SK-N-SH treated with all-trans-retinoic acid at 6 μM for 48 hours (cell line): ENCODE measurements at regions not wholly inside any gene's neighbourhood (a gene's known extent, or its start where the extent isn't known, plus 50 kb on each side); places are given as distances from the start of the nearest gene placed in this dataset.

Experiments
- ARNTL ChIP-seq: fragments of 450-650 bp; formaldehyde crosslinking; IDR thresholded peaks from 2 replicates; pipeline ENCODE4 v1.5.0; 2020; ENCODE audit warnings: low read depth, mild to moderate bottlenecking, moderate library complexity, borderline replicate concordance
- BACH2 ChIP-seq: fragments of 250-450 bp; sonication (Bioruptor Pico); IDR thresholded peaks from 2 replicates; pipeline ENCODE4 v1.9.0; 2021; ENCODE audit warnings: mild to moderate bottlenecking, borderline replicate concordance
- CSDC2 ChIP-seq: fragments of 250-450 bp; sonication (Bioruptor Pico); IDR thresholded peaks from 2 replicates; pipeline ENCODE4 v1.5.0; 2020; ENCODE audit warnings: mild to moderate bottlenecking, moderate library complexity
- POU6F1 ChIP-seq: fragments of 250-450 bp; sonication (Bioruptor Pico); IDR thresholded peaks from 2 replicates; pipeline ENCODE4 v1.8.0; 2021; ENCODE audit warnings: low read depth, mild to moderate bottlenecking, moderate library complexity, borderline replicate concordance
- TF ChIP-seq, protein P1 (sequence below): fragments of 250-450 bp; sonication (Bioruptor Pico); IDR thresholded peaks from 2 replicates; pipeline ENCODE4 v1.5.0; 2020; ENCODE audit warnings: mild to moderate bottlenecking, moderate library complexity
- TF ChIP-seq, protein P2 (sequence below): fragments of 250-450 bp; sonication (Bioruptor Pico); IDR thresholded peaks from 2 replicates; pipeline ENCODE4 v1.5.1; 2020; ENCODE audit warnings: low read depth, mild to moderate bottlenecking, moderate library complexity

DNA sequence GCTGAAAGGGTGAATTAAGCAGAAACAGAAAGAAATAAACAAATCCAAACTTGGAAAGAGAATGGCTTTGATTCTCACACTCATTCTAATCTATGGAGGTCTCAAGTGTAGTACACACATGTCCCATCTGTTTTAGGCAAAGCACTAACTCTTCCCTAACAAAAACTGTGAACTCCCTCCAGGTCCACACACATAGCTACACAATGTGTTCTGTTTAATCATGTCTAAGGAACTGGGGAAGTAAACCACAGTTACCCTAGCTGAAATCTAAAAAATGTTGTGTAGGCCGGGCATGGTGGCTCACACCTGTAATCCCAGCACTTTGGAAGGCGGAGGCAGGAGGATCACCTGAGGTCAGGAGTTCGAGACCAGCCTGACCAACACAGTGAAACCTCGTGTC is 118.7 kb upstream of the FST start:
- TF ChIP-seq CSDC2 (CRISPR knock-in tag) (no peak), ARNTL (CRISPR knock-in tag) (no peak), POU6F1 (CRISPR knock-in tag) (no peak), BACH2 (CRISPR knock-in tag) (no peak)
- TF ChIP-seq, protein P1, sequence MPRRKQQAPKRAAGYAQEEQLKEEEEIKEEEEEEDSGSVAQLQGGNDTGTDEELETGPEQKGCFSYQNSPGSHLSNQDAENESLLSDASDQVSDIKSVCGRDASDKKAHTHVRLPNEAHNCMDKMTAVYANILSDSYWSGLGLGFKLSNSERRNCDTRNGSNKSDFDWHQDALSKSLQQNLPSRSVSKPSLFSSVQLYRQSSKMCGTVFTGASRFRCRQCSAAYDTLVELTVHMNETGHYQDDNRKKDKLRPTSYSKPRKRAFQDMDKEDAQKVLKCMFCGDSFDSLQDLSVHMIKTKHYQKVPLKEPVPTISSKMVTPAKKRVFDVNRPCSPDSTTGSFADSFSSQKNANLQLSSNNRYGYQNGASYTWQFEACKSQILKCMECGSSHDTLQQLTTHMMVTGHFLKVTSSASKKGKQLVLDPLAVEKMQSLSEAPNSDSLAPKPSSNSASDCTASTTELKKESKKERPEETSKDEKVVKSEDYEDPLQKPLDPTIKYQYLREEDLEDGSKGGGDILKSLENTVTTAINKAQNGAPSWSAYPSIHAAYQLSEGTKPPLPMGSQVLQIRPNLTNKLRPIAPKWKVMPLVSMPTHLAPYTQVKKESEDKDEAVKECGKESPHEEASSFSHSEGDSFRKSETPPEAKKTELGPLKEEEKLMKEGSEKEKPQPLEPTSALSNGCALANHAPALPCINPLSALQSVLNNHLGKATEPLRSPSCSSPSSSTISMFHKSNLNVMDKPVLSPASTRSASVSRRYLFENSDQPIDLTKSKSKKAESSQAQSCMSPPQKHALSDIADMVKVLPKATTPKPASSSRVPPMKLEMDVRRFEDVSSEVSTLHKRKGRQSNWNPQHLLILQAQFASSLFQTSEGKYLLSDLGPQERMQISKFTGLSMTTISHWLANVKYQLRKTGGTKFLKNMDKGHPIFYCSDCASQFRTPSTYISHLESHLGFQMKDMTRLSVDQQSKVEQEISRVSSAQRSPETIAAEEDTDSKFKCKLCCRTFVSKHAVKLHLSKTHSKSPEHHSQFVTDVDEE (CRISPR knock-in tag), result no peak
- TF ChIP-seq, protein P2, sequence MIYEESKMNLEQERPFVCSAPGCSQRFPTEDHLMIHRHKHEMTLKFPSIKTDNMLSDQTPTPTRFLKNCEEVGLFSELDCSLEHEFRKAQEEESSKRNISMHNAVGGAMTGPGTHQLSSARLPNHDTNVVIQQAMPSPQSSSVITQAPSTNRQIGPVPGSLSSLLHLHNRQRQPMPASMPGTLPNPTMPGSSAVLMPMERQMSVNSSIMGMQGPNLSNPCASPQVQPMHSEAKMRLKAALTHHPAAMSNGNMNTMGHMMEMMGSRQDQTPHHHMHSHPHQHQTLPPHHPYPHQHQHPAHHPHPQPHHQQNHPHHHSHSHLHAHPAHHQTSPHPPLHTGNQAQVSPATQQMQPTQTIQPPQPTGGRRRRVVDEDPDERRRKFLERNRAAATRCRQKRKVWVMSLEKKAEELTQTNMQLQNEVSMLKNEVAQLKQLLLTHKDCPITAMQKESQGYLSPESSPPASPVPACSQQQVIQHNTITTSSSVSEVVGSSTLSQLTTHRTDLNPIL (CRISPR knock-in tag), result no peak
